Activated CD4-positive, alpha-beta T cell treated with anti-CD3 and anti-CD28 coated beads, Interleukin-2, amount 50 U/mL, for 16 hours (primary cell): ENCODE measurements at regions not wholly inside any gene's neighbourhood (a gene's known extent, or its start where the extent isn't known, plus 50 kb on each side); places are given as distances from the start of the nearest gene placed in this dataset.

Experiments used
- DNase-seq: peaks from one replicate; pipeline ENCODE4 v3.0.0-alpha.2; 2020

- DNase-seq: no peak
Observed at GRCh38 chr12:46914336-46914735, 88.5 kb upstream of the SLC38A4 start.

- no peak for DNase-seq
Observed at GRCh38 chr12:46915082-46915481, 89.3 kb upstream of the SLC38A4 start.

DNA sequence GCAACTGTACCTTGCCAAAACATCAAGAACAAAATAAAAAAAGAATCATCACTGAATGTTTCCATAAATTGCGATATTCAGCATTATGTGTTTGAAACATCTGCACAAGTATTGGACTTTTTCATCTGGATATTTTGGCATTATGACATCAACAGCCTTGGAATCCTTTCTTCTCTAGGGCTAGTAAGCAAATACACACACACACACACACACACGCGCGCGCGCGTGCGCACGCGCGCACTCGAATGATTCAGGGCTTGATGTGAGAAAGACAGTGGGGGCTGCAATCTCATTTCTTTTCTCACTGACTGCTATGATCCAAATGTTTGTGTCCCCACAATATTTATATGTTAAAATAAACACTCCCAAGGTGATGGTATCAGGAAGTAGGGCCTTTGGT lies 90.0 kb upstream of the SLC38A4 start:
- DNase-seq: no peak

DNA sequence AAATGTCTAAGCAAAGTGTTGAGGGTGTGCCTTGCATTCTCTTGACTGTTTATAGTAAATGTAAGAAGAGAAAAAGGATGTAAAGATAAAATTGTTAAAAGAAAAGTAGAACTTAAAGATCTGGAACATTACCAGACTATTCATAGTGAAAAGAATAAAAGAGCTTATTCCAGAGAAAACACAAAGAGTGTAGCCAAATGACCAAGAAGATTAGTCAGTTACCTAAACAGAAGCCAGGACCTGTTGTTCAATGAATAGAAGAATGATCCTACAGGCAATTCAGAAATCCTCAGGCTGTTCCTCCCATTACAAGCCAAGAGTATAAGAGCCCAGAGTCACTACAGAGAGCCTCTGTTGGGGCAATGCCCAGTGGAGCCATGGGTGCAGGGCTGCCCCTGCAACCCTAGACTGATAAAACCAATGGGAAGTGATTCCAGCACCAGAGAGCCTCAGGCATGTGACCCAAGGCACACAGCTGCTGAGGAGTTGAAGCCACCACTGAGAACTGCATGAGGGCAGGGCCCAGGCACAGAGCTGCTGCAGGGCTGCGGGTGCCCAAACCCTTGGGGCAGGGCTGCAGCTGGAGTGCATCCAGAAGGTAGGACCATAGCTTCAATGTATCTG lies 91.1 kb upstream of the SLC38A4 start:
- DNase-seq: no peak

- DNase-seq: no peak
Observed at GRCh38 chr12:46917821-46918220, 92.0 kb upstream of the SLC38A4 start.

DNA sequence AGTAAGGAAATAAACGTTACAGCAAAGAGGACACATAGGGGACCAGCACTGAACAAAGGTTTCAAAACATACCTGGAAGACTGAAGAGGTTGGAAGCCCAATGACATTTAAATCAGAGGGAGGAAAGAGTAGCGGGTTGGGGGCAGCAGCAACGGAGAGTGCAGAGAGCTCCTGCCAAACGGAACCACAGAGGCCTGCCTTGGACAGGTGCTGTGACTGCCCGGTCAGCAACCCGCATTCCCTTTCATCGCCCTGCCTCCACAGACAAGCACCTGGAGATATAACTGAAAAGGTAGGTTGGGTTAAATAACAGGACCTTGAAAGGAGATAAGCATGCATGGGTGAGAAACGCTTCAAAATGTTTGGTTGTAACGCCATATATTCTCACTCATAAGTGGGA lies 92.8 kb upstream of the SLC38A4 start:
- no peak for DNase-seq

GRCh38 chr12:46919666-46920400 lies 94.0 kb upstream of the SLC38A4 start:
- no peak for DNase-seq

- DNase-seq: no peak
Observed at GRCh38 chr12:46920499-46920898, 94.7 kb upstream of the SLC38A4 start.

GRCh38 chr12:46921048-46921763 lies 95.4 kb upstream of the SLC38A4 start:
- no peak for DNase-seq

DNA sequence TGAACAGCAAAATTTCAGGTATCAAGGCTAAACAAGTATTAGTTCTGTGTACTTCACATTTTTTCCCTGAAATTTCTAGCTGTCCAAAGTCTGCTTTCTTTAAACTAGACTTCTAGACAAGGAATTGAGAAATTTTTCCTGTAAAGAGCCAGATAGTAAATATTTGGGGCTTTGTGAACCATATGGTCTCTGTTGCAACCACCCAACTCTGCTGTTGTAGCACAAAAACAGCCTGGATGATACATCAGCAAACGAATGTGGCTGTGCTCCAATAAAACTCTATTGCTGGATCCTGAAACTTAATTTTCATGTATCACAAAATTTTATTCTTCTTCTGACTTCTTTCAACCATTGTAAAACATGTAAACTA lies 96.0 kb upstream of the SLC38A4 start:
- DNase-seq: no peak

GRCh38 chr12:46926526-46926925 lies 100.7 kb upstream of the SLC38A4 start:
- no peak for DNase-seq

DNA sequence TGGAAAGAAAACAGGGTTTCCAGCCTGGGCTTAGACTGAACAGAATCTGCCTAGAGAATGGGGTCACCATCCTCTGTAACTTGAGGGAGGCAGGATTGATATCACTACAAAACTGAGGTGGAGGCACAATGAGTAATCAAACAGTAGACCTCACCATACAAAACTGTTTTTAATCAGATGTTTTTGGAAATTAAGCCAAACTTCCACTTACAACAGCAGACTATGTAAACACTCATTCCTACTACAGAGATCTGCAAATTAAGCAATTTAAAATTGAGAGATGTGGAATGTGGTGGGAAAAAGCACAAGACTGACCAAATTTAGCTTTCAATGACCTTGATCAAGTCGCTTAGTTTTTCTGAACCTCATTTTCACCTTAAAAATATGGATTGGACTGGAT lies 104.3 kb upstream of the SLC38A4 start:
- DNase-seq: no peak

GRCh38 chr12:46933947-46934346 lies 108.2 kb upstream of the SLC38A4 start:
- DNase-seq: peak; percentile 20

DNA sequence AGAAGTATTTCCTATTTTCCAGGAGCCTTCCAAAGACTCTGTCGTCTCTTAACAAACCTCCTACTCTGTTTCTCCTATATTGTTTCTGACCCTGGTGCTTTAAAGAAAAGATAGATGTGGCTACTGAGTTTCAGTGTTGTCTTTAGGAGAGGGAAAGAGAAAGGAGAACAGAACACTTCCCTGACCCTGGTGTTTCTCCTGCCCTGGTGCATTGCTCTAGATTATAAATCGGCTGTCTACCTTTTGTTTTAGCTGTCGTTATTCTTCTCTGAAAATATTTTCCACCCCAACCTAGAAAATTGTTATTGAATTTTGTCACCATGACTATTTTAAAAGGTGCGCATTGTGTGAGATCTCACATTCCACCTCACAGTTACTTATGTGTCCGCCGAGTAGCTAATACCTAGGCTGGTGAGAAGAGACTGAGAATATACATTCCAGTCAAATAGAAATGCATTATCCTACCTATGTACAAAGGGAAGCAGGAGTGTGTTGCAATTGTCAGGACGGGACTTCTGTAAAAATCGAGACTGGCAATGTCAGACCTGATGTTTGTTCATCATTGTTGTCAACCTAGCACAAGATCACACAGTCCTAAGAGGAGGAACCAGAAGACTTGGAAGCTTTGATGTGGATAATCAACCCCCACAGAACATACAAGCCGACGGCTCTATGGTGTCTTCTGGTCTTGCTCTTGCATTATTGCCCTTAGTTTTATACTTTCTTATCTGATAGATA lies 108.7 kb upstream of the SLC38A4 start:
- no peak for DNase-seq

GRCh38 chr12:46935271-46935847 lies 109.6 kb upstream of the SLC38A4 start:
- DNase-seq: no peak

DNA sequence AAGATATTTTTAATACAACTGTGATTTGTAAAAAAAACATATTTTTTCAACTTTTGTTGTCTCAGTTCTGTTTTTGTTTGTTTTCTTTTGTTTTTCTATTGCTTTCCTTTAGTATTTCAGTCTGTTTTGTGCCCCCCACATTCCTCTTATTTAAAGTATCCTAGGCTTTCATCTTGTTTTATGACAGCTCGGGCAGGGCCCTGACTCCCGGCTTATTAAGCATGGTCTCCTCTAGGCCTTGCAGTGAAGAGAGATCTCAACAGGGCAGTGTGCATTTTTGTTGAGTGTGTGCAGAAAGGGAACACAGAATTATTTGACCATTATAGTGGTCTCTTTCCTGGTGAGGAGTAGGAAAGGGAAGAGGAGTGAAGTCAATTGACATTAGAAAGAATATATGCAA lies 110.2 kb upstream of the SLC38A4 start:
- DNase-seq: no peak

- DNase-seq: no peak
Observed at GRCh38 chr12:46938071-46938678, 112.4 kb upstream of the SLC38A4 start.

GRCh38 chr12:46941981-46942380 lies 116.2 kb upstream of the SLC38A4 start:
- DNase-seq: no peak

- DNase-seq: no peak
Observed at GRCh38 chr12:46942579-46942978, 116.8 kb upstream of the SLC38A4 start.

- no peak for DNase-seq
Observed at GRCh38 chr12:46944088-46944487, 118.3 kb upstream of the SLC38A4 start.

- DNase-seq: no peak
Observed at GRCh38 chr12:46944771-46945170, 119.0 kb upstream of the SLC38A4 start.

GRCh38 chr12:46945591-46945990 lies 119.8 kb upstream of the SLC38A4 start:
- no peak for DNase-seq

DNA sequence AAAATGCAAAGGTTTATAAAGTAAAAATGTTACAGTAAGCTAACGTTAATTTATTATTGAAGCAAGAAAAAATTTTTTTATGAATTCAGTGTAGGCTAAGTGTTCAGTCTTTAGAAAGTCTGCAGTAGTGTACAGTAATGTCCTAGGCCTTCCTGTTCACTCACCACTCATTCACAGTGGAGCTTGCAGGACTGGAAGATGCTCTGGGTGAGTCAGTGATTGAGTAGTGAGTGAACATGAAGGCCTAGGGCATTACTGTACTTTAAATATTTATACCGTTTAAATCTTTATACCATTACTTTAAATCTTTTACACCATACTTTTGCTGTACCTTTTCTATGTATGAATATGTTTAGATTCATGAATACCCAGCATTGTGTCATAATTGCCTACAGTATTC lies 120.3 kb upstream of the SLC38A4 start:
- no peak for DNase-seq
